ENCODE measurements at regions not wholly inside any gene's neighbourhood (a gene's known extent, or its start where the extent isn't known, plus 50 kb on each side); places are given as distances from the start of the nearest gene placed in this dataset.

- TF ChIP-seq CTCF (IDR thresholded peaks at IDR 0.05; ENCODE audit: extremely low read depth, insufficient read depth, missing control alignments), result no peak
- in situ Hi-C loops (cut with MboI; ENCODE audit: low pct_unique_long_range_greater_than_20kb, low sequenced_read_pairs, unreplicated experiment), result no loop called here
- no peak for DNase-seq (ENCODE audit: low spot score)
Observed at GRCh38 chr2:121000804-121001203, 265.1 kb downstream of the GLI2 start.

- no peak for DNase-seq (ENCODE audit: low spot score)
- no peak for TF ChIP-seq CTCF (IDR thresholded peaks at IDR 0.05; ENCODE audit: extremely low read depth, insufficient read depth, missing control alignments)
- in situ Hi-C loops (cut with MboI; ENCODE audit: low pct_unique_long_range_greater_than_20kb, low sequenced_read_pairs, unreplicated experiment), result no loop called here
Observed at GRCh38 chr2:121001641-121002040, 266.0 kb downstream of the GLI2 start.

GRCh38 chr2:121002597-121002996 is 266.9 kb downstream of the GLI2 start:
- TF ChIP-seq CTCF (IDR thresholded peaks at IDR 0.05; ENCODE audit: extremely low read depth, insufficient read depth, missing control alignments), result no peak
- in situ Hi-C loops (cut with MboI; ENCODE audit: low pct_unique_long_range_greater_than_20kb, low sequenced_read_pairs, unreplicated experiment), result no loop called here
- no peak for DNase-seq (ENCODE audit: low spot score)

- DNase-seq (ENCODE audit: low spot score), result no peak
- in situ Hi-C loops (cut with MboI; ENCODE audit: low pct_unique_long_range_greater_than_20kb, low sequenced_read_pairs, unreplicated experiment), result no loop called here
- TF ChIP-seq CTCF (IDR thresholded peaks at IDR 0.05; ENCODE audit: extremely low read depth, insufficient read depth, missing control alignments), result no peak
Observed at GRCh38 chr2:121003391-121003790, 267.7 kb downstream of the GLI2 start.

GRCh38 chr2:121004359-121004758 is 268.7 kb downstream of the GLI2 start:
- in situ Hi-C loops (cut with MboI; ENCODE audit: low pct_unique_long_range_greater_than_20kb, low sequenced_read_pairs, unreplicated experiment), result no loop called here
- no peak for TF ChIP-seq CTCF (IDR thresholded peaks at IDR 0.05; ENCODE audit: extremely low read depth, insufficient read depth, missing control alignments)
- DNase-seq (ENCODE audit: low spot score), result no peak

GRCh38 chr2:121004950-121005349 is 269.3 kb downstream of the GLI2 start:
- DNase-seq (ENCODE audit: low spot score), result no peak
- no peak for TF ChIP-seq CTCF (IDR thresholded peaks at IDR 0.05; ENCODE audit: extremely low read depth, insufficient read depth, missing control alignments)
- in situ Hi-C loops (cut with MboI; ENCODE audit: low pct_unique_long_range_greater_than_20kb, low sequenced_read_pairs, unreplicated experiment), result no loop called here

- no peak for TF ChIP-seq CTCF (IDR thresholded peaks at IDR 0.05; ENCODE audit: extremely low read depth, insufficient read depth, missing control alignments)
- DNase-seq (ENCODE audit: low spot score), result no peak
- in situ Hi-C loops (cut with MboI; ENCODE audit: low pct_unique_long_range_greater_than_20kb, low sequenced_read_pairs, unreplicated experiment), result no loop called here
Observed at GRCh38 chr2:121005453-121005852, 269.8 kb downstream of the GLI2 start.
